GM12875 (cell line): ENCODE measurements at regions not wholly inside any gene's neighbourhood (a gene's known extent, or its start where the extent isn't known, plus 50 kb on each side); places are given as distances from the start of the nearest gene placed in this dataset.
"Not testable (repeated sequence)": the region's sequence is repeated elsewhere in the genome, so short reads cannot be mapped to it uniquely, and the experiment has no call there.

Experiments used
- H3K4me3 ChIP-seq: one replicate; pipeline ENCODE4 v1.5.1; 2011; ENCODE audit warnings: low read depth, low read length, control low read depth
- TF ChIP-seq, protein P1 (sequence below): IDR thresholded peaks from 2 replicates; pipeline ENCODE4 v1.5.1; 2011; ENCODE audit warnings: low read depth, mild to moderate bottlenecking, control low read depth, inconsistent platforms, low read length, moderate library complexity, borderline replicate concordance; ENCODE audit not compliant: insufficient read depth

- TF ChIP-seq, protein P1, sequence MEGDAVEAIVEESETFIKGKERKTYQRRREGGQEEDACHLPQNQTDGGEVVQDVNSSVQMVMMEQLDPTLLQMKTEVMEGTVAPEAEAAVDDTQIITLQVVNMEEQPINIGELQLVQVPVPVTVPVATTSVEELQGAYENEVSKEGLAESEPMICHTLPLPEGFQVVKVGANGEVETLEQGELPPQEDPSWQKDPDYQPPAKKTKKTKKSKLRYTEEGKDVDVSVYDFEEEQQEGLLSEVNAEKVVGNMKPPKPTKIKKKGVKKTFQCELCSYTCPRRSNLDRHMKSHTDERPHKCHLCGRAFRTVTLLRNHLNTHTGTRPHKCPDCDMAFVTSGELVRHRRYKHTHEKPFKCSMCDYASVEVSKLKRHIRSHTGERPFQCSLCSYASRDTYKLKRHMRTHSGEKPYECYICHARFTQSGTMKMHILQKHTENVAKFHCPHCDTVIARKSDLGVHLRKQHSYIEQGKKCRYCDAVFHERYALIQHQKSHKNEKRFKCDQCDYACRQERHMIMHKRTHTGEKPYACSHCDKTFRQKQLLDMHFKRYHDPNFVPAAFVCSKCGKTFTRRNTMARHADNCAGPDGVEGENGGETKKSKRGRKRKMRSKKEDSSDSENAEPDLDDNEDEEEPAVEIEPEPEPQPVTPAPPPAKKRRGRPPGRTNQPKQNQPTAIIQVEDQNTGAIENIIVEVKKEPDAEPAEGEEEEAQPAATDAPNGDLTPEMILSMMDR: no peak
- H3K4me3 ChIP-seq: no peak overlapping the region
These were observed 1732.4 kb upstream of the CDH6 start for GRCh38 chr5:29460971-29461559.

DNA sequence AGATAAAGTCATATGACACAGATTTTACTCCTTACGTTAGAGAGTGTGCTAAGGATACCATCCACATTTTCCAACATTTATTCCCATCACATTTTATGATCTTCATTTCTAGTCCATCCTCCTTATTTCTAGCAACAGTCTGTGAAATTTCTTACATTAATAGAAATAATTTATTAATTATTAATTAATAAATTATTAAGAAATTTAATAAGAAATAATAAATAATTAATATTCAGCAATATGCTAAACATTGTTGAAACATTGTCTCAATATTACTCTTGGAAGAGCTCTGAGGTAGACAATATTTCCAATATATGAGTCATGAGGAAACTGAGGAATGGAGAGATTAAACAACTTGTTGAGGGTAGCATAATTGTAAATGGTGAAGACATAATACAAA, 1742.5 kb upstream of the CDH6 start:
- H3K4me3 ChIP-seq: not testable (repeated sequence)

GRCh38 chr5:29414681-29415080, 1778.8 kb upstream of the CDH6 start:
- TF ChIP-seq, protein P1: no peak
- no peak overlapping the region for H3K4me3 ChIP-seq

GRCh38 chr5:29412979-29413378, 1780.5 kb upstream of the CDH6 start:
- no peak overlapping the region for H3K4me3 ChIP-seq
- TF ChIP-seq, protein P1: no peak

DNA sequence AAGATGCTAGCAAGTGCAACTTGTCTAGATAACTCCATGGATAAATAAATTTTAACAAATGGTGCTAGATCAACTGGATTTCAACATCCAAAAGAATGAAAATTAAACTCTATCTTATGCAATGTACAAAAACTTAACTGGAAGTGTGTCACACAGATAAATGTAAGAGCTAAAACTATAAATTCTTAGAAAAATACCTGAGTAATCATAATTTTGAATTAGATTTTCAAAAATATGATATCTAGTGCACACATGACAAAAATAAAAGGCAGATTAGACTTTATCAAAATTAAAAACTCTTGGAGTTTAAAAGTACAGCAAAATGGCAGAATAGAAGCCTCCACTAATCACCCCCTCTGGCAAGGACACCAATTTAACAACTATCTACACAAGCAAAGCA, 1791.2 kb upstream of the CDH6 start:
- TF ChIP-seq, protein P1: no peak
- H3K4me3 ChIP-seq: no peak overlapping the region

DNA sequence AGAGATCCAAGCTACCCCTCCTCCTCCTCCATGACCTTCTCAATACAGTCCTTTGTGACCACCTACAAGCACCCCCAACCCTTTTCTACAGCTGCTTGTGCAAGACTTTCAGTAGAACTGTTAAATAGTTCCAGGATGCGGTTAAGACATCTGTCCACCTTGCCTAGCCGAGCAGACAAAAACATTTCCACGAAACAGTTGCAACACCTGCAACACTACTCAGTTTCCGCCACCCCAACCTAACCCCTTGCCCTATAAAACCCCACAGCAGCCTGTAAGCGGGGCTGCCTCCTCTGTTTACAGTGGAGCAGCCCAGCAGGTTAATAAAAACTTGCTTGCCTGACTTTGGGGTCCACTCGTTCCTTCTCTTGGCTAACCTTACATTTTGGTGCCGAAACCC, 1803.5 kb upstream of the CDH6 start:
- no peak overlapping the region for H3K4me3 ChIP-seq
- TF ChIP-seq, protein P1: no peak

DNA sequence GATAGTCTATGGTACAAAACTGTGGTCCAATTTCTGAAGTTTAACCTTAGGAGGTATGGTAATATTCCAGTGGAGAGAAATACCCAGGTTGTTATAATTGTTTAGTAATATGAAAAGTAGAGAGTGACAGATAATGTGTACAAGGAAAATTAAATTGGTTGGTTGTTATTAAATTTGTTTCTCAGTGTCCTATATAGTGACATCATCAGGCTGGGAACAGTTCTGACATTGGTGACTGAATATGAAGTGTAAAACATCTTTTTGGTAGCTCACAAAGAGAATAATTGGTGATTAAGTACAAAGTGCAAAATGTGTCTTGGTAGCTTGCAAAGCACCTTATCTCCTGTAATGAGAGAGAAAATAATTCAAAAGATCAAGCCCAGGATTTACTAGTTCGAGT, 1806.1 kb upstream of the CDH6 start:
- no peak overlapping the region for H3K4me3 ChIP-seq
- TF ChIP-seq, protein P1: no peak

- no peak overlapping the region for H3K4me3 ChIP-seq
- TF ChIP-seq, protein P1: no peak
These were observed 1810.7 kb upstream of the CDH6 start for GRCh38 chr5:29382780-29383179.
